HepG2 (cell line): ENCODE measurements at regions not wholly inside any gene's neighbourhood (a gene's known extent, or its start where the extent isn't known, plus 50 kb on each side); places are given as distances from the start of the nearest gene placed in this dataset.

Experiments used
- ATAC-seq: fragments of 200-7000 bp; cut with Tn5 transposase; 3 replicates; pipeline ENCODE4 v1.9.1; 2020; ENCODE audit warnings: mild to moderate bottlenecking, moderate library complexity
- BruUV-seq: library from RNA; stranded (reverse); fragments of 400-500 nt; replicated peaks from 2 replicates; lab custom pipeline; 2021; lab: Mats Ljungman, UMichigan
- CTCF ChIA-PET: fragments of 300-600 bp; formaldehyde crosslinking; extraction: SDS; loops from one replicate; lab custom pipeline; 2021; ENCODE audit warnings: low total read pairs, inconsistent platforms, low intra/inter-chr PET ratio; lab: Yijun Ruan, JAX
- POLR2A ChIA-PET: fragments of 350-600 bp; sonication (Branson Sonifier 250); formaldehyde crosslinking; loops from one replicate; lab custom pipeline; 2020; ENCODE audit warnings: antibody characterized with exemption, inconsistent platforms; lab: Yijun Ruan, JAX
- DNase-seq: peaks from one replicate; pipeline ENCODE4 v3.0.0-alpha.2; 2015; ENCODE audit warnings: low spot score
- FAIRE-seq: peaks from 3 replicates; lab custom pipeline; 2011; peaks lifted over from hg19 to GRCh38; lab: Jason Lieb, UNC
- H2AFZ ChIP-seq: one replicate; pipeline ENCODE4 v1.6.1; 2011; ENCODE audit warnings: low read length, inconsistent platforms
- H3K27ac ChIP-seq: fragments of 300-600 bp; 3 replicates; pipeline ENCODE4 v1.8.0; 2011; ENCODE audit warnings: mixed run types, mild to moderate bottlenecking, mixed read lengths, low read length, inconsistent platforms; ENCODE audit not compliant: insufficient read depth; ENCODE audit errors: extremely low read length
- H3K27me3 ChIP-seq, 2 experiments: fragments of 200-600 bp in 1 of 2; 2 replicates in 1 of 2; 3 replicates in 1 of 2; pipeline versions ENCODE4 v1.6.0 to v1.8.0; 2011; ENCODE audit warnings: low read length in 2 of 2, mild to moderate bottlenecking in 2 of 2, moderate library complexity in 2 of 2, inconsistent platforms in 1 of 2; ENCODE audit not compliant: insufficient read depth in 2 of 2, control insufficient read depth in 1 of 2
- H3K36me3 ChIP-seq, 2 experiments: fragments of 200-600 bp in 1 of 2; replicated peaks in 1 of 2; 2 replicates in 1 of 2; 3 replicates in 1 of 2; pipeline versions ENCODE4 v1.5.1 to v1.8.0; 2011; ENCODE audit warnings: low read length in 2 of 2, inconsistent platforms in 1 of 2; ENCODE audit not compliant: insufficient read depth in 2 of 2, control insufficient read depth in 1 of 2
- H3K4me1 ChIP-seq: 2 replicates; pipeline ENCODE4 v1.5.1; 2012; ENCODE audit warnings: low read length, inconsistent platforms; ENCODE audit not compliant: insufficient read depth
- H3K4me2 ChIP-seq: 2 replicates; pipeline ENCODE4 v1.6.0; 2011; ENCODE audit warnings: low read depth, low read length, inconsistent platforms
- H3K4me3 ChIP-seq, 3 experiments: fragments of 200-600 bp in 1 of 3; sonication (generic), shearing (Covaris generic) in 1 of 3; replicated peaks in 1 of 3; 2 replicates each; pipeline ENCODE4 v1.5.1; 2011 to 2016; ENCODE audit warnings: low read length in 3 of 3, inconsistent platforms in 2 of 3, low read depth in 2 of 3, mild to moderate bottlenecking in 2 of 3, control low read depth in 1 of 3, mixed read lengths in 1 of 3; ENCODE audit not compliant: insufficient read depth in 1 of 3
- H3K79me2 ChIP-seq: one replicate; pipeline ENCODE4 v1.6.1; 2011; ENCODE audit warnings: low read length, inconsistent platforms; ENCODE audit not compliant: insufficient read depth
- H3K9ac ChIP-seq: 2 replicates; pipeline ENCODE4 v1.6.0; 2011; ENCODE audit warnings: mild to moderate bottlenecking, low read depth, low read length, inconsistent platforms; ENCODE audit not compliant: insufficient read depth
- H3K9me3 ChIP-seq: 2 replicates; pipeline ENCODE4 v1.5.1; 2012; ENCODE audit warnings: mild to moderate bottlenecking, low read length
- H4K20me1 ChIP-seq: 2 replicates; pipeline ENCODE4 v1.6.0; 2011; ENCODE audit warnings: inconsistent platforms, mild to moderate bottlenecking, low read length, moderate library complexity; ENCODE audit not compliant: insufficient read depth
- ARNT2 ChIP-seq: sonication (generic); formaldehyde crosslinking; IDR thresholded peaks from 2 replicates; pipeline ENCODE4 v1.8.0; 2022; ENCODE audit warnings: mild to moderate bottlenecking, low read depth, missing genetic modification reagents, moderate library complexity
- CEBPG ChIP-seq: IDR thresholded peaks from 2 replicates; pipeline ENCODE4 v1.6.1; 2016
- CEBPZ ChIP-seq: IDR thresholded peaks from 2 replicates; pipeline ENCODE4 v1.6.1; 2012; ENCODE audit warnings: low read length, improper control_type of control experiment
- DBP ChIP-seq: sonication (generic); formaldehyde crosslinking; IDR thresholded peaks from 2 replicates; pipeline ENCODE4 v1.4.0; 2020; ENCODE audit warnings: missing genetic modification reagents; ENCODE audit errors: not compliant biosample characterization
- ETV6 ChIP-seq: sonication (generic); formaldehyde crosslinking; conservative IDR thresholded peaks from 2 replicates; pipeline ENCODE4 v1.4.0; 2020; ENCODE audit warnings: missing genetic modification reagents
- KLF9 ChIP-seq: IDR thresholded peaks from 2 replicates; pipeline ENCODE4 v1.6.1; 2016; ENCODE audit warnings: low read depth
- MLX ChIP-seq: IDR thresholded peaks from 2 replicates; pipeline ENCODE4 v1.6.1; 2016
- TBX2 ChIP-seq: sonication (generic); formaldehyde crosslinking; IDR thresholded peaks from 2 replicates; pipeline ENCODE4 v1.5.0; 2020; ENCODE audit warnings: missing genetic modification reagents, mild to moderate bottlenecking, borderline replicate concordance
- YEATS2 ChIP-seq: sonication (generic); formaldehyde crosslinking; IDR thresholded peaks from 2 replicates; pipeline ENCODE4 v1.4.0; 2020; ENCODE audit warnings: missing genetic modification reagents, borderline replicate concordance
- ZBTB7A ChIP-seq: sonication (generic); formaldehyde crosslinking; IDR thresholded peaks from 2 replicates; pipeline ENCODE4 v1.8.0; 2022; ENCODE audit warnings: mild to moderate bottlenecking, missing genetic modification reagents
- ZFP82 ChIP-seq: sonication (generic); formaldehyde crosslinking; IDR thresholded peaks from 2 replicates; pipeline ENCODE4 v1.5.1; 2020; ENCODE audit warnings: mild to moderate bottlenecking, missing genetic modification reagents, borderline replicate concordance
- ZKSCAN1 ChIP-seq: fragments of 150-350 bp; IDR thresholded peaks from 2 replicates; pipeline ENCODE4 v1.6.1; 2014; ENCODE audit warnings: low read length
- ZNF225 ChIP-seq: sonication (generic); formaldehyde crosslinking; IDR thresholded peaks from 2 replicates; pipeline ENCODE4 v1.4.0; 2020; ENCODE audit warnings: mild to moderate bottlenecking, missing genetic modification reagents
- ZNF230 ChIP-seq: sonication (generic); formaldehyde crosslinking; IDR thresholded peaks from 2 replicates; pipeline ENCODE4 v1.4.0; 2020; ENCODE audit warnings: mild to moderate bottlenecking, missing genetic modification reagents
- ZNF335 ChIP-seq: sonication (generic); formaldehyde crosslinking; IDR thresholded peaks from 2 replicates; pipeline ENCODE4 v1.4.0; 2020; ENCODE audit warnings: missing genetic modification reagents
- ZNF557 ChIP-seq: sonication (generic); formaldehyde crosslinking; IDR thresholded peaks from 2 replicates; pipeline ENCODE4 v1.4.0; 2020; ENCODE audit warnings: missing genetic modification reagents
- ZNF598 ChIP-seq: sonication (generic); formaldehyde crosslinking; IDR thresholded peaks from 2 replicates; pipeline ENCODE4 v1.5.1; 2020; ENCODE audit warnings: mild to moderate bottlenecking, missing genetic modification reagents, borderline replicate concordance
- ZNF790 ChIP-seq: sonication (generic); formaldehyde crosslinking; IDR thresholded peaks from 2 replicates; pipeline ENCODE4 v1.8.0; 2022; ENCODE audit warnings: missing genetic modification reagents, mild to moderate bottlenecking, borderline replicate concordance
- ZZZ3 ChIP-seq: sonication (generic); formaldehyde crosslinking; IDR thresholded peaks from 2 replicates; pipeline ENCODE4 v1.4.0; 2020; ENCODE audit warnings: missing genetic modification reagents, mild to moderate bottlenecking, borderline replicate concordance
- WGBS: methylation state at CpG from one replicate; pipeline ENCODE4 v1.1.6; 2017; ENCODE audit warnings: low lambda C conversion rate; 5-methylcytosine and 5-hydroxymethylcytosine counted together
- in situ Hi-C: cut with HindIII; loops from 2 replicates; pipeline ENCODE4 v1.10.0; 2017; ENCODE audit warnings: low pct_unique_long_range_greater_than_20kb; ENCODE audit not compliant: extremely low pct_ligation_motif_present
- intact Hi-C: fragments of 100-400 bp; cut with micrococcal nuclease; formaldehyde crosslinking; loops from one replicate; pipeline ENCODE4 v1.10.0; 2022; ENCODE audit not compliant: unreplicated experiment

- no peak for TF ChIP-seq CEBPZ
- no peak for TF ChIP-seq ZFP82
- no peak for TF ChIP-seq TBX2
- no peak for TF ChIP-seq ZKSCAN1
- no peak for TF ChIP-seq ZNF335 (CRISPR knock-in tag)
- no peak for TF ChIP-seq CEBPG (CRISPR knock-in tag)
Measured at GRCh38 chr10:124232686-124233545, 139.5 kb upstream of the CHST15 start (continued).

- no peak for DNase-seq
- Histone ChIP-seq H3K9me3 (peaks cover 41% of the 10 kb centered on the region), H3K4me2 (no peak overlapping the region), H3K36me3 (no peaks in the 10 kb centered on the region), H2AFZ (no peak overlapping the region), H3K79me2 (no peaks in the 10 kb centered on the region), H3K27ac (no peak overlapping the region), H3K27me3 (peaks cover 1 to 8% of the 10 kb centered on the region in 2 experiments; a peak in 2 of 5 replicates), H3K4me3 (no peak overlapping the region), H4K20me1 (no peaks in the 10 kb centered on the region), H3K4me1 (no peaks in the 10 kb centered on the region), H3K9ac (no peak overlapping the region)
- POLR2A ChIA-PET, result no interaction called here
- BruUV-seq, result no TSS peak
- 47% methylated on average over 8 of the region's 8 CpGs for WGBS
- in situ Hi-C loops (no loop called here), intact Hi-C loops (no loop called here)
- CTCF ChIA-PET, result no interaction called here
- no peak for FAIRE-seq
- no peak for ATAC-seq
- no peak for TF ChIP-seq ARNT2 (CRISPR knock-in tag)
- no peak for TF ChIP-seq KLF9
- no peak for TF ChIP-seq ZNF557 (CRISPR knock-in tag)
- TF ChIP-seq ZNF790, result no peak
- no peak for TF ChIP-seq ETV6 (CRISPR knock-in tag)
- TF ChIP-seq ZNF225 (CRISPR knock-in tag), result no peak
- TF ChIP-seq ZZZ3, result no peak
- TF ChIP-seq ZNF598 (CRISPR knock-in tag), result no peak
- no peak for TF ChIP-seq DBP (CRISPR knock-in tag)
- TF ChIP-seq ZBTB7A (CRISPR knock-in tag), result no peak
- TF ChIP-seq MLX (CRISPR knock-in tag), result no peak
- TF ChIP-seq ZNF230, result no peak
- no peak for TF ChIP-seq YEATS2 (CRISPR knock-in tag)
Measured at GRCh38 chr10:124231168-124232155, 138.1 kb upstream of the CHST15 start.
